Stromal cell of bone marrow (primary cell): ENCODE measurements at regions not wholly inside any gene's neighbourhood (a gene's known extent, or its start where the extent isn't known, plus 50 kb on each side); places are given as distances from the start of the nearest gene placed in this dataset.
"Not testable (repeated sequence)": the region's sequence is repeated elsewhere in the genome, so short reads cannot be mapped to it uniquely, and the experiment has no call there.

Source experiments
- DNase-seq: peaks from one replicate; pipeline ENCODE4 v3.0.0-alpha.2; 2012; ENCODE audit warnings: low read depth

DNA sequence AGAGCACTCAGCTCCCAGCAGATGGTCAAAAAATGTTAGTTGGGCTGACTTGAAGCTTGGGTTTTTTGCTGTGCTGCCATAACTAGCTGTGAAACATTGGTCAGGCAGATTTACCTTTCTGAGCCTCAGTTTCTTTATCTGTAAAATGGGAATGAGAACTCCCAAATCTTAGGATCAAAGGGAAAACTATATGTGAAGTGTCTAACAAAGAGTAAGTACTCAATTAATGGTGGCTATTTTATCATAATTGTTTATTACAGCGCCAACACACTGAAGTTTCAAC, 164.2 kb upstream of the POU3F1 start:
- DNase-seq = no peak

DNA sequence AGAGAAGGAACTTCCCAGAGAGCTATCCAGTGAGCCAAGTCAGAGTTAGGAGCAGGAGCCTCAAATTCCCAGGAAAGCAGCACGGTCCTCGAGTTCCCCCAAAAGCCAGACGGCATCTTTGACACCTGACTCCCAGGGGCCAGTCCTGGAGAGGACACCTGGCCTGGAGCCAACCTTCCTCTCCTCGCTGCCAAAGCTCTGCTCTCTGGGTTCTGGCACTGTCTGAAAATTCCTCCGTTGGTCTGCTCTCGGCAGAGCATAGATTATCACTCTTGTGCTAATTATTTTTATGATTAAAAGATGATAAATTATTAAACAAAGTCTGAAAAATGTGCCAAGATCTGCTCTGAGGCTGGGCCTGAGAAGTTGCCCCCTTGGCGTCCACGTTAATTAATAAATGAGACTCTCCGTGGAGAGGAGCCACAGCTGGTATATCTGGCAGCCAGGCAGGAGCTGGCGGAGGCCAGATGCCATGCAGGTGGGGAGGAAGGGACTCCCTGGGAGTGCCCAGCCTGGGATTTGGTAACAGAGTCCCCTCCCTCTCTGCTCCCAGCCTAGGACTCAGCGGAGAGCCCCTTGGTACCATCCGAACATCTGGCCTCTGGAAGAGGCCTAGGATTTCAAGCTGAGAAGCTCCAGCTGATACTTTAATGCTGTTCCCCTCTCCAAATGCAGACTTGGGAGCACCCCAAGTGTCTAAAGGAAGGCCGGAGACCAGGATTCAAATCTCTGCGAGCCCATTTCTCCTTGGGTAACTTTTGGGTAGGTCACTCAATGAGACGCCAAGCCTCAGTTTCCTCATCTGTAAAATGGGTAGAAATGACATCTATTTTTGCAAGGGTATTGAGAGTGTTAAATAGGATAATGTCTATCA, 163.7 kb upstream of the POU3F1 start:
- DNase-seq = no peak

DNA sequence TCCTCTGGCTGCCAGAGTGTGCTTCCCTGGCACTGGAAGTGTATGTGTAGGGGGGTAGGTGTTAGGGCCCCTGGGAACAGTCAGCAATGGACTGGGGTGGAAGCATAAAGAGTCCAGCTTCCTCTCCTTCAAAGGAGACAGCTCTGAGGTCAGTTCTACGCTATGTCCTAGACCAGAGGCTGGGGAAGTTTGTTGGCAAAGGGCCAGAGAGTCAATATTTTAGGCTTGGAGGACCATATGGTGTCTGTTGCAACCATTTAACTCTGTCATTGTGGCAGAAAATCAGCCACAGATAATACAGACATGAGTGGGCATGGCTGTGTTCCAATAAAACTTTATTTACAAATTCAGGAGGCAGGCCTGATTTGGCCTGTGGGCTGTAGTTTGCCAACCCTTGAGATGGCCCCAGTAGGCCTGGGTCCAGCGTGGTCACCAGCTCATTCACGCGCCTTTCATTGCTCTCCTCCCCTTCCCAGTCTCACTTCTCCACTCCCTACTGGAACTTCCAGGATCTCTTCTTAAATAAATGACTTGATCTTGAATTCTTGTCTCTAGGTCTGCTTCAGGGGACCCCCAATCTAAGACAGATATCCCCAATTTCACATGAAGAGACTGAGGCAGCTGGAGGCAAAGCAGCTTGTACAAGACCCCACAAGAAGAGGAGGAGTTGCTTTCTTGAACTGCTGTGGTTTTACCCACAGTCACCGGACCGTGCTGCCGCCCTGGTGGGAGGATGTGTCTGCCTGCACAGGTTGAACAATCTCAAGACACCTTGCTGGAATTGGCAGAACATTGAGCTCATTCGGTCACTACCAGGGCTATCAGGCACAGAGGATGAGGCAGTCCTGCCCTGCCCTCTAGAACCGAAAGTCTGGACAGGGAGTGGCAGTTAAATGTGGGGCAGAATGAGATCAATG, 162.4 kb upstream of the POU3F1 start:
- no peak for DNase-seq

- DNase-seq = no peak
These were observed 161.3 kb upstream of the POU3F1 start for GRCh38 chr1:38207906-38208305.

- no peak for DNase-seq
These were observed 160.7 kb upstream of the POU3F1 start for GRCh38 chr1:38207275-38207674.

GRCh38 chr1:38204698-38205097, 158.1 kb upstream of the POU3F1 start:
- DNase-seq = no peak

DNA sequence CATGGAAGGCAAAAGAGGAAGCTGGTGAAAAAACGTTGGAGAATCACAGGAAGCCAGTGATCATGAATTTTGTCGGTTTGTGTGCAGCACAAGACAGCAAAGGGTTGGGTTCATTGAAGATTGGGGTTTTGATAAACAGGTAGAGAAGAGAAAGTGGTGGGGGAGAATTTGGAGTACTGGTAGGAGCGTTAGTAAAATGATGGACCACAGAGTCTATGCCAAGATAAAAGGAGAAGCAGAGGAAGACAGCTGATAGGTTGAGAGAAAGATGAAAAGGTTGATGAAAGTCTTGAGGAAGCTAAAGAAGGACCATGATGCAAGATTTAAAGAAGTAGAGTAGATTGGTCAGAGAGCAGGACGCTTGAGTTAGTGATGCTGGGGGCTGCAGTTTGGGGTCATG, 156.8 kb upstream of the POU3F1 start:
- no peak for DNase-seq

DNA sequence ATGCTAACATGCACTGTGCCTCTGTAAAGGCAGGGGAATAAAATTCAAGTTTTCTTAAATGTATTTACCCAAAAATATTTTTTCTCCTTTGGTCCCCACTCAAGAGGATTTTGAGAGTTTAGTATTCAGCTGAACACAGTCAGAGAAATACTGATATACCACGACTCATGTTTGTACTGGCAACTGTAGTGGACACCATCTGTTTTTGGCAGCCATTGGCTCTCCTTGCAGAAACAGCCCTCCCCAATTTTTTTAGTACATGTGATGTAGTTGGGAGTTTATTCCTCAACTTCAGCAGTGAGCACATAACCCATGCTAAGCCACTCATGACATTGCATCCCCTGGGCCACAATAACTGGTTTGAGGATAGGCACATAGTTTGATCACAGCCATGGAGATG, 154.8 kb upstream of the POU3F1 start:
- DNase-seq = peak; percentile 1

- no peak for DNase-seq
These were observed 152.0 kb upstream of the POU3F1 start for GRCh38 chr1:38198621-38199020.

- DNase-seq = no peak
These were observed 151.5 kb upstream of the POU3F1 start for GRCh38 chr1:38198099-38198498.

- DNase-seq = no peak
These were observed 150.9 kb upstream of the POU3F1 start for GRCh38 chr1:38197312-38198061.

DNA sequence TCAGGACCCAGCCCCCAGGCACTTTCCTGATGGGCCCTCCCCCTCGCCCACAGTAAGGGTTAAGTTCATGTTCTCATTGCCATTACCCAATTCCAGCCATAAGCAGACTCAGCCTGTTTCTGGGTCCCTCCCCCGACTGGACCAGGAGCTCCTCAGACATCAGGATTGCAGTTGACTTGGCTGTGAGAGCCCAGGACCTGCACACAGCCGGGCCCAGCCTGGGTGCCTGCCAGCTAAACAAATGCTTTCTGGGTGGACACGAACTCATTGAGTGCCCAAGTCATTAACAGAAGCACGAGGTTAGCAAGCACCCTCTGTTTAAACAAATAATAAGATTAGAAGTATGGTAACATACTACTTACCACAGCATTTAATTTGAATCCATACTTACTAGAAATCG, 147.9 kb upstream of the POU3F1 start:
- DNase-seq = no peak

DNA sequence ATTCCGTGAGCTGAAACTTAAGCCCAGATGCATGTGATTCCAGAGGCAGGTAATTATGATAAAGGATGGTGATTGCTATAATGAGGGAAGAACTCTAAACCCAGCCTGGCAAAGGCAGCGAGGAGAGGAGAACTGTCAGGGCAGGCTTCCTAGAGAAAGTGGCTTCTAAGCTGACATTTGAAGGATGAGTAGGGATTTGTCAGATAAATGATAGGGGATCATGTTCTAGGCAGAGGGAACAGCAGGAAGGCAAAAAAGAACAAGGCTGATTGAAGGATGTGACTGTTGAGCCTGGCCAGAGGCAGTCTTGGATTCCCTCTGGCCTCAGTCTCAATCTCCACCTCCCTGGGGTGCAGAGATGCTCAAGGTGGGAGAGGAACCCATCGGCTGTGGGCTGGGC, 146.4 kb upstream of the POU3F1 start:
- no peak for DNase-seq

DNA sequence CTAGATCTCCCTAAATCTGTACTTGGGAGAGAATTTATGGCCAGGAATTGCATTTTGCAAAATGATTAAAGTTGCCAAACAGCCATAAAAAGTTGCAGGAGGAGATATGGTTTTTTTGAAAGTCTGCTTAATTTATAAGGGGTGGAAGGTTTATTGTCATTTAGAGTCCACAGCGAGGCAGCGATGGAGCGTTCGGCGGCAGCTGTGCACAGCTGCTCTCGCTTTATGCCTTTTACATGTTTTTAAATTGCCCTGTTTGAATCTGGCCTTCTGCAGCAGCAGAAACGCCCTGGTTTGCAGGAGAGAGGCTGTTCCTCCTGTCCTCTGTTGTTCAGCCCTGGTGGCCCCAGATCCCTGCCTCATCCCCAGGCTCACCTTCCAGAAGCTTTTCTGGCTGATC, 144.9 kb upstream of the POU3F1 start:
- no peak for DNase-seq

GRCh38 chr1:38190983-38191382, 144.4 kb upstream of the POU3F1 start:
- no peak for DNase-seq

GRCh38 chr1:38187552-38187951, 141.0 kb upstream of the POU3F1 start:
- DNase-seq = no peak

DNA sequence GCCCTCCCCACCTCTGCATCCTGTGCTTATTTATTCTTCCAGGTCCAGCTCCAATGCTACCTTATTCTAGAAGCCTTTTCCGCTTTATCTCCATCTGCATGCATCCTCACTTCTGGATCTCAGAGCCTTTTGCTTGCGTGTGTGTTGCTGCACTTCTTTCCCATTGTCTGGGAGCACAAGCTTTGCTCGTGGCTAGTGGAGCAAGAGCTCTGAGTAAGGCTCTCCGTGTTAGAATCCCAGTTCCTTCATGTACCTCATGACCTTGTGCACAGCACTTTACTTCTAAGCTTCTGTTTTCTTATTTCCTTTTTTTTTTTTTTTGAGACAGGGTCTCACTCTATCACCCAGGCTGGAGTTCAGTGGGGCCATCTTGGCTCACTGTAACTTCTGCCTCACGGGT, 140.0 kb upstream of the POU3F1 start:
- no peak for DNase-seq

GRCh38 chr1:38185913-38186312, 139.3 kb upstream of the POU3F1 start:
- no peak for DNase-seq

- no peak for DNase-seq
These were observed 137.2 kb upstream of the POU3F1 start for GRCh38 chr1:38183747-38184146.

- no peak for DNase-seq
These were observed 136.5 kb upstream of the POU3F1 start for GRCh38 chr1:38183096-38183495.

GRCh38 chr1:38180388-38180787, 133.8 kb upstream of the POU3F1 start:
- not testable (repeated sequence) for DNase-seq

DNA sequence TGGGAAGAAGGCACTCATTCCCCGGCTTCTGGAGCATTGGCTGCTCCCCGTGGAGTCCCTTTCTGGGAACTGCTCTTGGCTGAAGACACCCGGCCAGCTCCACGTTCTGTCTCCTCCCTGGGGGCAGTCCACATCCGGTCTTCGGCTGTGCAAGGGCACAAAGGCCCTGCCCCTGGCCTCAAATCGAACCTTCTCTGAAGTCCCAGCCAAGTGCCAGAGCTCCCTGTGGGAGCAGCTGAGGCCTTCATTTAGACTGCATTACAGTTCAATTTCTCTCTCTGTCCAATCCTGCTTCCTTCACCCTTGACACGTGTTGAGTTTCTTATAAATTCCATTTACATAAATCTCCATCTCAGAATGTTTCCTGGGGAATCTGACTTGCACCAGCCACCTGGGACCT, 132.9 kb upstream of the POU3F1 start:
- DNase-seq = peak; percentile 1

DNA sequence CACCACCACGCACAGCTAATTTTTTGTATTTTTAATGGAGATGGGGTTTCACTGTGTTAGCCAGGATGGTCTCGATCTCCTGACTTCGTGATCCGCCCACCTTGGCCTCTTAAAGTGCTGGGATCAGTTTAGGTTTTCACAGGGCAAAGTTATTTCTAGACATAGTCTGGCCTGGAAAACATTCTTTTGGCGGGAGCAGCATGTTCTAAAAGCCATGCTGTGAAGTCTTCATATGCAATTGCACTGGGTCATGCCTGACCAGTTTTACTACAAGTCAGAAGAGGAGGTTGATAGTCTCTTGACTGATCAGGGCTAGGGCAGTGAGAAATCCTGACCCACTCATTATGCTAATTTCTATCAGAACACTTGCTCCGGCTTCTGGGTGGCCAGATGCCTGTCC, 131.6 kb upstream of the POU3F1 start:
- DNase-seq = no peak
